Cerebellar cortex (tissue), 1 donor: ENCODE measurements at regions not wholly inside any gene's neighbourhood (a gene's known extent, or its start where the extent isn't known, plus 50 kb on each side); places are given as distances from the start of the nearest gene placed in this dataset.

ENCODE experiments used
- DNase-seq: peaks from one replicate; pipeline ENCODE4 v3.0.0-alpha.2; 2015; ENCODE audit warnings: low spot score

DNA sequence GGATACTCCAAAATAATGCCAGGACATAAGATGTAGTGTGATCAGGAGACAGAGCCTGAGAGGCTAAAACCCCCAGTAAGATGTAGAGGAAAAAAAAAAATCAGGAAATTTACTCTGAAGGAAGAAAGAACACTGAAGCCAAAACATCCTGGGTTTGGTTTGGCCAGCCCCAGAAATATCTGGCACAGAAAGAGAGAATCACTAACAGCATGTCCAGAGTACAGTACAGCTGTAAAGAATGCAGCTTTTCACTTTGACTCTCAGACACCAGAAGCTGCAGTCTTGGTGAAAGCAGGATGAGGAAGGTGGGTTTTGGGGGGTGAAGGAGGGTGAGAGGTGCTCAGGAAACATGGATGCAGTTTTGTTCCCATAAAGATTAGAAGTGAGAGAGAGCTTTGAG, 1577.7 kb upstream of the ACVR2A start:
- DNase-seq = no peak

DNA sequence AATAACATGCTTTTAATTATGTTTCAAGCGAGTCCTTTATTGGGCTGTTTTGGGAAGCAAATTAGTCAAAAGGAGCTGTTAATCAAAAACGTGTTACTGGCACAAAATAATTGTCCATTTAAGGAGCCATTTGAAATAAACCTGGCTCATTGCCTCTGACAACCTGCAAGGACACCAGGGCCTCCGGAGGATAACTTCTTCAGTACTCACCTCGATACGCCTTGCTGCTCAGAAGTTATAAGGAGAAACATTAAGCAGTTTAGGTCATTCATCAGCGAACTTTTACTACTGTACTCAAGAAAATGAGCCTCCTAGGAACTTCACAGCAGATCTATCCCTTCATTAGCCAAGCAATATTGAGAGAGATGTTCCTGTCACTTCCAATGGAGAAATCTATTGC, 1579.2 kb upstream of the ACVR2A start:
- DNase-seq = no peak

DNA sequence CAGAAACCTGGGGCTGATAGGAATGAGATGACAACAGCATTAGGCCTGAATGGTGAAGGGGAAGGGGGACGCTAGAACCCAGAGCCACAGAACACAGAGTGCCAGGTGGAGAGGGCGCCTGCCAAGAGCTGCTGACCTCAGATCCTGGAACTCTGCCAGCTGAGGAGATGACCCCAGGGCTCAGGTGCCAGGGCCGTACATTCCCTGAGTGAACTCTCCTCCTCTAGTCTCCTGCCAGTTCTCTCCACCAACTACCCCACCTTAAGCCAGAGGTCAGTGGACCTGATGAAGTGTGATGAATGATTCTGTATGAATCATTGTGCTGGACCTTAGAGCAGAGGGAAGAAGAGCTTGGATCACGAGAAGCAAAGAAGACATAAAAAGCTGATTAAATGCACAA, 1582.2 kb upstream of the ACVR2A start:
- DNase-seq = no peak

DNA sequence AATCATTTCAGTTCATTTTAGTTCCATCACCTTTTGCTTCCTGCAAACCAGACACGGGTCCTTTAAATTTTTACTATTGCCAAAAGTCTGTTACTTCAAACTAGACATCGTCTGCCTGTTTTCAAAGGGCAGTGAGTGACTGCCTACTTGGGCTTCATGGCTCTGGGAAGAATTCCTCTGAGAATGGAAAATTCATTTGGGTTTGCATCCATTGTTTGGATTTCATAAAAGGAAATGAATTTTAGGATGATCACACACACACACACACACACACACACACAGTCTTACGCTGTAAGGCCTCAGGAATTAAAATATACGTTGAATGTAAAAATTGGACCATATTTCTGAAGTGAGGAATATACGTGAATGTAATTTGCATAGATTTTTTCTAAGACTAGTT, 1584.3 kb upstream of the ACVR2A start:
- DNase-seq = no peak

DNA sequence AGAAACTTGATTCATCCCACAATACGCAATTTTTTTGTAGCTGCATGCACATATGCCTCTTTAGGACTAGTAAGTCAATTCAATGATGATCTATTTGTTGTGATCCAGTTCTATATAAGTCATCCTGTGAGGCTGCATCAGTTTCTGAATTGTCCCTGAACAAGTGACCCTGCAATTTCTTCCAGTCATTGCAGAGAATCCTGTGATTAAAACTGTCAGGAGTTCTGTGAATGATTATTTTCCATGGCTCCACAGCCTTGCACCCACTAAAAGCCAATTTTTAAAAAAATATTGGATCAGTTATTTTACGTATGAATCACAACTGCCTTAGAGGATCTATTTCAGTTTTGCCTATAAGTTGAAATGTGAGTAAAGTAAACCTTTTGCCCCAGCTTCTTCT, 1585.0 kb upstream of the ACVR2A start:
- no peak for DNase-seq

DNA sequence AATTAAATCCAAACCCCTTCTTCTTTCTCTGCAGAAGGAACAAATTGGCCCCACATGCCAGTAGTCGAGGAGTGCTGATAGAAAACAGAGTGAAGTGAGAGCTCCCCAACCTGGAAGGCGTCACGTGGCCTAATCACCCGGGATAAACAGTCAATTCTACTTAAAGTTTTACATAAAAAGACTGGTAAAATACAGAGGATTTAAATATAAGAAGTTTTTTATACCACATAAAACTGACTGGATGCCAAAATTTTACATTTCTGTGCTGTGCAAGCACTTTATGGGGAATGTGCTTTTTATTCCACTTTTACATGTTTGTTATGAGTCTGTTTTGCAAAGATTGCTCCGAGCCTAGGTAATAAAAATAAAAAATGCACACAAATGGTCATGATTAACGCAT, 1586.8 kb upstream of the ACVR2A start:
- no peak for DNase-seq

DNA sequence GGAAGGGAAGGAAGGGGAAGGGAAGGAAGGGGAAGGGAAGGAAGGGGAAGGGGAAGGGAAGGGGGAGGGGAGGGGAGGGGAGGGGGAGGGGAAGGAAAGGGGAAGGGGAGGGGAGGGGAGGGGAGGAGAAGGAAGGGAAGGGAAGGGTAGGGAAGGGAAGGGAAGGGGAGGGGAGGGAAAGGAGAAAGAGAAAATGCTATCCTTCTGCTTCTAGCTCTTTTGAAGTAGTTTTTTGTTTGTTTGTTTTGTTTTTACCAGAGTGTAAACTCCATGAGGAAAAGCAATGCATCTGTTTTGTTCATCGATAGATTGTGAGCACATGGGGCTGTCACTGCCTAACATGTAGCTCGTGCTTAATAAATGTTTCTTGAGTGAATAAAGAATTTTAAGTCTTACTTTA, 1592.7 kb upstream of the ACVR2A start:
- no peak for DNase-seq

DNA sequence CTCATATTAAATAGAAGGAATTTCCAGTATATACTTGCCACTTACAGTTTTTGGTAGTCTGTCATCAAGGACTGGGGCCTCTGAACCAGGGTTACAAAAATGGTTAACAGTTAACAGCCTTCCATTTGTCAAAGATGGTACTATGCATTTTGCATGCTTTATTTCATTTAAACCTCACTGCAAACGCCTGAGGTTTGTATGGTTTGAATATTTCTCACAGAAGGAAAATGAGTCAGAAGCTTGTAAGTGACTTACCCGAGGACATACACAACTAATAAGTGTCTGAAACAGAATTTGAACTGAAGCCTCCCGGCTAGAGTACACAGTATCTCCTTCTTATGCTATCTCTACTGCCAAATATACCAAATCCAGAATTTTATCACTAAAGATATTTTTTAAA, 1593.5 kb upstream of the ACVR2A start:
- no peak for DNase-seq

DNA sequence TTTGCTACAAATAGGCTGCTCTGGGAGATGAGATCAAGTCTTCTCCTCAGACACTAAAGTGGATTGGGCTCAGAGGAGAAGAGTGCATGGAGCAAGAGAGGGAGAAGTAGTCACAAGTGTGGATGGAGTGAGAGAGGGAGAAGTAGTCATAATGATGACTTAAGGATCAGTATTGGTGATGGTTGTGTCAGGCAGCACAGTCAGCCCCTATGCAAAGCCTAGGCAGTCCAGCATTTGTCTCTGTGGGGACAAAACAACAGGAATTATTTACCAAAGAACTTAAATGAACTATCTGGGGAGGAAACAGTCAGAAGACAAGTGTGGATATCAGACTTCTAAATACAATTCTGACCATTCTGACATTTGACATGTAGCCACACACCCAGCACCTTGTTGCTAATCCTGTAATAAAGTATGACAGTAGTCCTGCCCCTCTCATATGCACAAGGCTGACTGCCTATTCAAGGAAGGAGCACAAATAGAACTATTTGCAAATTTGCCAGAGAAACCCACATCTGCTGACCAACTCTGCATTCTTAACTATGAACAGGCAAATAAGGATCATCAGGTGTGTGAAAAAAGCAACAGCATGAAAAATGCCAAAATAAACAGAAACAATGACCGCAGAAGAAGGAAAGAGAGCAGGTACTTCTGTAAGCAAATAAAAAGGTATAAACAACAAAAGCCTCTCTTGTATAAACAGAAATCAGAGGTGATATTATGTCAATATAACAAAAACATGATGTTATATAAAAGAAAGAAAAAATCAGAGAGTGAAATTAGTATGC, 1597.9 kb upstream of the ACVR2A start:
- DNase-seq = no peak

DNA sequence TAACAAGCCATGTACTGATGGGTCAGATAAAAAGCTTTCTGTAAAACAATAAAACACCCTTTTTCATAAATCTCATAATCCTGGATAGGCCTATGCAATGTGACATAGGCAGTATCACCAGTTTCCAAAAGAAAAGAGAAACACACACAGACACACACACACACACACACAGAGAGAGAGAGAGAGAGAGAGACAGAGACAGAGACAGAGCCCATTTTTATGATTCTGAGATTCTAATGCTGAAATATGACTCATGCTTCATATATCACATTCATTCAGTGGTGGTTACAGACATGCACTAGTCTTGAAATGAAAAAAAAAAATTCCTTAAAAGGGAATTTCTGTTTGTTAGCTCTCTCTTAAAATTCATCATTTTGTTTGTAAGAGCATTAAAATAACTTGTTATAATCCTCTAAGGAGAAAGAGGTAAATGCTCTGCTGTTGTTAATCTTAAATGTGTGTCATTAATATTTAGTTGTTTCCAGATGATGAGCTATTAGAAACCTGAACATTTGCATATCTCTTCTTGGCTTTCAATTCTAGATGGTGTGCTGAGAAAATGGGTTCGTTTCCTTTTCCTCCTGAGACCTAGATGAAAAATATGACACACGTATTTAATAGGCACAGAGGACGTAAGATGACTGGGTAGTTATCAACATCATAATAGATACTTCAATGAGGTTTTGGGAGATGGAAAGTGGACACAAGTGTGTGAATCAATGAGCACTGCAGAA, 1598.7 kb upstream of the ACVR2A start:
- DNase-seq = no peak

DNA sequence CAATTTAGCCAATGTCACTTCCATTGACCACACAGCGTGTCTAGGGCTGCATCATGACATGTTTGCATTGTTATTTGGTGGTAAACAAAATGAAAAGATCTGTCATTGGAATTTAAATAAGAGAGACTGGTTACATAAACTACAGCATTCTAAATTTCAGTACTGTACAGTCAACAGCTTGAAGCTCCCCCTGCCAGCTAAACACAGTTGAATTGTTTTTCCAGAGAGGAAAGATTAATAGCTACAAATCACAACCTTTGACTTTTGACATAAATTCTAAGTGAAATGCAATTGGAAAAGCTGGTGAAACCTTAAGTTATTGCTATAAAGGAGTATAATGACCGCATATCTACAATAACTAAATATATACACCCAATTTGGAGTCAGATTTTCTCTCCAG, 1600.0 kb upstream of the ACVR2A start:
- no peak for DNase-seq

DNA sequence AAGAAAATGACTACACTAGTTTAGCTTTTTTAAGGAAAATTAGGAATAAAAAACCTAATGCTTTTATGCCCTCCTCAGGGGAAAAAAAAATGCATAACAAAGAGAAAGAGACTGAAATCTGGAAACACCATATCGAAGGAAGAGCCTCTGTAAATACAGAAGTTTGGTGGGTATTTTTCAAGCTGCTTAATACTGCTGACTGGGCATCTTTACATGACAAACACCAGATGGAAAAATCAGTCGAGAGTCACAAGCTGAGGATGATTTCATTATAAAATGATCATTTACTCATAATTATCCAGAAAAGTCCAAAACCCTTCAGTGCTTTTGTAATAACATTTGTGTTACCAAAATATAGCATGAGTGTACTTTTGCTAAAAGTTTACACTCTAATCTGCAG, 1600.7 kb upstream of the ACVR2A start:
- no peak for DNase-seq

DNA sequence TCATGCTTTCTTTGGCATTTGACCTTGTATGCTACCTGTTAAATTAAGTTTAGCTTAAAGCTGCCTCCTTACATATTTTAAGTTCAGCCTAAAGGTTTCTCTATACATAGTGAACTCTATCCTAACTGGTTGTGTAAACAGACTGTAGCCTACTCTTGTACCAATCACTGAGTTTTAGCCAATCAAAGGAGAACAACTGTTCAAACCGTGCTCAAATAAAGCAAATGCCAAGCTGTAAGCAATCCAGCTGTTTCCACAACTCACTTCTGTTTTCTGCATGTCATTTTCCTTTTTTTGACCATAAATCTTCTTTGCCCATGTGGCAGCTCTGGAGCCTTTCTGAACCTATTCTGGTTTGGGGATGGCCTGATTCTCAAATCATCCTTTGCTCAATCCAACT, 1603.8 kb upstream of the ACVR2A start:
- DNase-seq = no peak

DNA sequence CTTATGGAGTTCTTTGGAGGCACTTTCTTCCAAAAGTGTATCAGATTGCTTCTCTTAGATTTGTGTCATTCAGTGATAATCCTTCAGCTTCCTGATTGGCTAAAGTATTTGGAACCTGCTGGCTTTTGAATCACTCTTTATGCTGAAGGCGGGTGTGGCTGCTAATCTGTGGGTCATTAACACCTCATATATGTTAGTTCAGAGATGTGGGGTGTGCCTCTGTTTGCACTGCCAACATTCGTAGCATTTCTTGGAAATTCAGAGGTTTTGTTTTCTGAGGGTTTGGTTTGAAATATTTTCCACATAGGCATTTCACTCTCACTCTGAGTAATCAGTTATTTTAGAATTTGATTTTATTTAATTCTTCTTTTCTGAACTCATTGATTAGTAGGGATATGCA, 1604.4 kb upstream of the ACVR2A start:
- no peak for DNase-seq

DNA sequence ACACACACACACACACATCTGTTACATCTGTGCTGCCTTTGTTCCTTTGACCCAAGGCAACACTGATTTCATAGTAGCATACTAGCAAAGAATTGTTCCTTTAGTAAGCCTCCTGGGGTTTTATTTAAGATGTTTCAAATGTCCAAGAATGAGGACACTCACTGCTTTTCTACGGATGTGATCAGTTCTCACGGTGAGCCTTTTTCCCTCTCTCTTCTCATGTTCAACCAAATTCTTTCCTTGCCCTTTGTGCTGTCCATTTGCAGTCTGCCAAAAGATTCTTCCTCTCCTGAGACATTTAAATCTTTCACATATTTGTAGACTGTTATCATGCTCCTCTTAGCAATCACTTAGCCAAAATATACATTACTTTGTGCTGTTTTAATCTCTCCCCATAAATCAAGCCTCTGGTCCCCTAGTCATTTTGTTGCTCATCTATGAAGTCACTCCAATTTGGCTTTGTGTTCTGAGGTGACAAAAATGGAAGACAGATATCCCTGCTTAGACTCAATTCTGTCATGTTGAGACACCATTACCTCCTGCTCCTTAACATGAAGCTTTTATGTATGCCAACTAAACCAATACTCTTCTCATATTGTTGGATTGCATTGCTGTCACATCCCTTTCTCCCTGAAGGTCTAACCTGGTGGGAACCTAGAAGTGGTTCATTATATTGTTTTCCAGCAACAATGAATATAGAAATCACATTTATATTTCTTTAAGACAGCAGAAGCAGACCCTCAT, 1605.3 kb upstream of the ACVR2A start:
- no peak for DNase-seq

DNA sequence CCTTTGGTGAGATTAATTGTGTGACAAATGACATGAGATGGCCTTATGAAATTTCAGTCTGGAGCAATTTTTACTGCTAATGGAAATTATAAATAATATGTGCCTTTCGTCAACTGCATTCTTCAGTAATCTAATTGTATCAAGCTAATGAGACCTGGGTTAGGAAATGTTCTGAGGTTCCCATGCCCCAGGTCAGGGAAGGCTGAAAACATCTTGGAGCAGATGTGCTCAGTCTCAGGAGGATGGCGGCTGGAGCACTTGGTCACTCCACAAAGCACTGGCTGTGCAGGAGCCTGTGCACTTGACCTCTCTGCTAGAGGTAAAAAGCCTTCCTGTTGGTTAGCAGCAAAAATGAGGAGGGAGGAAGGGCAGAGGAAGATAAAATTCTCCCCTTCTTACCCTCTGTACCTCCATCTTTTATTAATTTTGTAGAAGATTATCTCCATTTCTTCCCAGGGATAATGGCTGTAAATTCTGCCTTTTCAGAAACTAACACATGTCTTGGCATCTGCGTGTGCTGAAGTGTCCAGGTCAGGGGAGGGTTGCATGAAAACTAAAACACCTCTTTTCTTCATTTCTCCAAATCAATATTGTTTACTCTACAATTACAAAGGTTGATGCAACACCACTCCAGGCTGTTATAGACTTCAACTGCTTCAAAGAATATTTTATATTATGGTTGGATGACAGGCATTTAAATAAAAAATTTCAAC, 1606.4 kb upstream of the ACVR2A start:
- DNase-seq = no peak

DNA sequence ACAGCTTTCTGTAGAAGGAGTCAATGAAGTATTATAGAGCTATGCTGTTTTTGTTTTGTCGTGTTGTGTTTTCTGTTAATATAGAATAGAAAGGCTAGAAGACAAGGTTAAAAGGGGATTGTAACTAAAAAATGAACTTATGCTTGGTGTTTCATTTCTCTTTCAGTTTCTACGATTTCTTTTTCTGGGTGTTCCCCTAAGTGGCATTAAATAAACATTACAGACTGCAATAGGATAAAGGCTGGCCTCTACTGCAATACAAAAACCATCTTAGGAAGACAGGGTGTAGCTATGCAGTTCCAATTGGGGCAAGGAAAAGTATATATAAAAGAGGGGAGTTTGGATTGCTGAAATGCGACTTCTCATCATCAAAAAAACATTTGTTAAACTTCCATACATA, 1609.7 kb upstream of the ACVR2A start:
- DNase-seq = no peak

DNA sequence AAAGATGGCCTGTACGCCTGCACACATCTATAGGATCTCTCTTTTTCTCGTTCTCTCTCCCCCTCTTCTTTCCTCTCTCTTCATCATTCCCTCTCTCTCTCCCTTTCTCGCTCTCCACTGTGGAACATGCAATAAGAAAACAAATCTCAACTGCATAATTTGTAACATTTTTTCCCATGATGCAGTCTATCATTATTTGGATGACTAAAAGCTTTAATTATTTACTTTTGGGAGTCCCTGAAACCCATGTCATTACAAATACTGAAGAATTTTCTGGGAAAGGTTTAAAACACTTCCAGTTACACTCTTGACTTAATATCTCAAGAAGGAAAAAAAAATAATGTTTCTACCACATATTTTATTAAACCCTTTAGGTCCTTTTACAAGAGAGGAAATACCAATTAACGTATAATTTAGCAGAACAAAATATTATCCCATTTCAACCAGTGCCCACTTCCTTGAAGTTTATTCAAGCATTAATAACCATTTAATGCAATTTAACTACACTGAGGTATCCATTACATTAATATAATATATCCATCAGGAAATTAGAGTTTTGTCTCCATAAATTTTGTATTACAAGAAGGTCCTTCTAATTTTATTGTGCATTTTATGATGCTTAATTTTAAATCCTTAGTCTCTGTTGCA, 1615.2 kb upstream of the ACVR2A start:
- DNase-seq = no peak

DNA sequence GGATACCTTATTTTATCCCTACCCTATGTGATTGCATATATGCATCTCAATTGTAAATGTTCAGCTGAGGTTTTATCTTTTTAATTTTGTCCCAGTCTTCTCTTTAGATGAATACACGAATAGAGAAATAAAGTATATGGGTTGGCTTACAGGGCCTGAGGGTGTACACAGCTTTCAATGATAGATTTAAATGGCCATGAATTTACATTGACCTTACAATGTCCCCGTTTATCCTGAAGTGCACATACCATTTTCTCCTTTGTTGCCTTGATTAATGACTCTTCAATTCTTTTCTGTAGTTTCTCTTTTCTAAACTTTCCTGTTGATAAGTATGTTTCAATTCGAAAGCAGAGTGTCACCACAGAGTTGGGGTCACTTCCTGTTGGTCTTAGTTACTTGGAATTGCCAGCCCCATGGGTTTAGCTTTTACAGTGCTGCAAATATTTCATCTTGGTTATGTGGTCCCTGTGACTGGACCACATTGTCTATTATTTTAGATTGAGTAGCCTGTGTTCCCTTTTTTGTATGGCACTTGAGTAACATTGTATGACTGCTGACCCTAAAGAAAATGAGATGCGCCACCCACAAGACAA, 1616.3 kb upstream of the ACVR2A start:
- no peak for DNase-seq

DNA sequence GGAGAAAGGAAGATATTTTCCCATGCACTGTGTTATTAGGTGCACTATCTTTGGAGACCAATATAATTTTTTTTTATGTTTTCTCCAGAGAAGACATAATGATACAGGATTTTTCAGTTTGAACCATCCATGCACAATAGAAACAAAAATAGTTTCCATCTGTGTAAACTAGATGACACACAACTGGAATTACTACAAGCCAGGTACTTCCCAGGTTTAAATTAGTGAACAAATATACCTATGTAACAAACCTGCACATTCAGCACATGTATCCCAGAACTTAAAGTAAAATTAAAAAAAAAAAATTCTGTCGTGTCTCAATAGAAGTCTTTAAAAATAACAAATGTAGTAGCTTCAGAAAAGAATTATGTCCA, 1616.8 kb upstream of the ACVR2A start:
- no peak for DNase-seq

DNA sequence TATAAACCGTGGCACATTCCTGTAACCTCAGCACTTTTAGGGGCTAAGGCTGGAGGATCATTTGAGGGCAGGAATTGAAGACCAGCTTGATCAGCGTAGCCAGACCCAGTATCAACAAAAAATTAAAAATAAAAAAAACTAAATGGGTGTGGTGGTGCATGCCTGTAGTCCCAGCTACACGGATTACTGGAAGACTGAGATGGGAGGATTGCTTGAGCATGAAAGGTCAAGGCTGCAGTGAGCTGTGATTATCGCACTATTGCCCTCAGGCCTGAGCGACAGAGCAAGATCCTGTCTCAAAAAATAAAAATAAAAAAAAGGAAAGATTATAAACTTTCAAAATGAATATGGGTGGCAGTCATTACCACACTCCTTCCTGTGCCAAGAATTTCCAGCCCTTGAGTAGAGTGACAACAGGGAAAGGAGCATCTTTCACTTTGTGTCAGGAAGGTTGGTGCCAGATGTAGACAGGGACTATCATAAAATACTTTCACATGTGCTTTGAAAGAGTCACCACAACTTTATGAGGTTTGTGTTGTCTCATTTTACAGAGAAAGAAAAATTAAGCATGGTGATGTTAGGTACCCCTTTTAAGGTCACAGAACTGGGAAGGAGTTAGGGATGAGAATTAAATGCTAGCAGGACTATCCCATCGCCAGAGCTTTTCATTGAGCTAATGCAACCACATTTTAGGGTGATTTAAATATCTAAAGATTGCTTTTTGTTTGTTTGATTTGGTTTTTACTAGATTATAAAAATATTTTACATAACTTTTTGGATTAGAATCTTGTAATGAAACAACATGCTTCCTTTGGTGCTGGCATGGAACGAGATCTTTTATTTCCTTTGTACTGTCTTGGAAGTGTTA, 1617.4 kb upstream of the ACVR2A start:
- no peak for DNase-seq
